T-helper 1 cell treated with Interleukin-12 subunit alpha and Interleukin-12 subunit beta and Interleukin-4 antibody, amounts not matched to agents 30 μg/mL and 1 μg/mL, for 36 hours (primary cell): ENCODE measurements at regions not wholly inside any gene's neighbourhood (a gene's known extent, or its start where the extent isn't known, plus 50 kb on each side); places are given as distances from the start of the nearest gene placed in this dataset.
"Not testable (repeated sequence)": the region's sequence is repeated elsewhere in the genome, so short reads cannot be mapped to it uniquely, and the experiment has no call there.

Source experiments
- H3K27ac Mint-ChIP-seq: one replicate; pipeline ENCODE4 v1.8.0; 2021; ENCODE audit warnings: mild to moderate bottlenecking, mixed read lengths
- H3K27me3 Mint-ChIP-seq: one replicate; pipeline ENCODE4 v1.8.0; 2021; ENCODE audit warnings: low read depth, mixed read lengths
- H3K36me3 Mint-ChIP-seq: one replicate; pipeline ENCODE4 v1.8.0; 2021; ENCODE audit warnings: low read depth, mixed read lengths
- H3K4me1 Mint-ChIP-seq: one replicate; pipeline ENCODE4 v1.8.0; 2021; ENCODE audit warnings: low read depth, mixed read lengths
- H3K4me3 Mint-ChIP-seq: one replicate; pipeline ENCODE4 v1.8.0; 2021; ENCODE audit warnings: mild to moderate bottlenecking, moderate library complexity, mixed read lengths
- H3K9me3 Mint-ChIP-seq: one replicate; pipeline ENCODE4 v1.8.0; 2021; ENCODE audit warnings: mixed read lengths

- Mint-ChIP-seq H3K9me3 (peaks cover 11% of the 10 kb centered on the region), H3K27me3 (no peaks in the 10 kb centered on the region), H3K4me3 (no peak overlapping the region), H3K4me1 (no peaks in the 10 kb centered on the region), H3K36me3 (no peaks in the 10 kb centered on the region), H3K27ac (no peak overlapping the region)
Measured at GRCh38 chr4:186405957-186406356, 140.0 kb downstream of the F11 start.

GRCh38 chr4:186404562-186405134 lies 138.7 kb downstream of the F11 start:
- H3K4me1 Mint-ChIP-seq = no peaks in the 10 kb centered on the region
- H3K27me3 Mint-ChIP-seq = no peaks in the 10 kb centered on the region
- no peaks in the 10 kb centered on the region for H3K36me3 Mint-ChIP-seq
- no peak overlapping the region for H3K27ac Mint-ChIP-seq
- H3K9me3 Mint-ChIP-seq = peaks cover 11% of the 10 kb centered on the region
- no peak overlapping the region for H3K4me3 Mint-ChIP-seq

GRCh38 chr4:186400676-186401075 lies 134.7 kb downstream of the F11 start:
- H3K4me3 Mint-ChIP-seq = no peak overlapping the region
- H3K27ac Mint-ChIP-seq = no peak overlapping the region
- no peaks in the 10 kb centered on the region for H3K27me3 Mint-ChIP-seq
- no peaks in the 10 kb centered on the region for H3K4me1 Mint-ChIP-seq
- peaks cover 4% of the 10 kb centered on the region for H3K9me3 Mint-ChIP-seq
- H3K36me3 Mint-ChIP-seq = no peaks in the 10 kb centered on the region

- H3K9me3 Mint-ChIP-seq = no peaks in the 10 kb centered on the region
- H3K4me3 Mint-ChIP-seq = no peak overlapping the region
- H3K27ac Mint-ChIP-seq = no peak overlapping the region
- H3K27me3 Mint-ChIP-seq = no peaks in the 10 kb centered on the region
- no peaks in the 10 kb centered on the region for H3K4me1 Mint-ChIP-seq
- H3K36me3 Mint-ChIP-seq = no peaks in the 10 kb centered on the region
Measured at GRCh38 chr4:186392017-186392416, 126.0 kb downstream of the F11 start.

- peak overlapping the region; percentile 80 for H3K27ac Mint-ChIP-seq
- H3K4me3 Mint-ChIP-seq = peak overlapping the region; percentile 26
- not testable (repeated sequence) for H3K4me1 Mint-ChIP-seq, H3K27me3 Mint-ChIP-seq, H3K36me3 Mint-ChIP-seq
- H3K9me3 Mint-ChIP-seq = peaks cover 19% of the 10 kb centered on the region
Measured at GRCh38 chr4:186384328-186384727, 118.3 kb downstream of the F11 start.

GRCh38 chr4:186368281-186368680 lies 102.3 kb downstream of the F11 start:
- H3K36me3 Mint-ChIP-seq = no peaks in the 10 kb centered on the region
- no peak overlapping the region for H3K4me3 Mint-ChIP-seq
- no peaks in the 10 kb centered on the region for H3K4me1 Mint-ChIP-seq
- H3K9me3 Mint-ChIP-seq = peaks cover 18% of the 10 kb centered on the region
- H3K27me3 Mint-ChIP-seq = no peaks in the 10 kb centered on the region
- H3K27ac Mint-ChIP-seq = no peak overlapping the region

- H3K27me3 Mint-ChIP-seq = no peaks in the 10 kb centered on the region
- no peak overlapping the region for H3K27ac Mint-ChIP-seq
- H3K4me1 Mint-ChIP-seq = no peaks in the 10 kb centered on the region
- H3K9me3 Mint-ChIP-seq = peaks cover 19% of the 10 kb centered on the region
- no peaks in the 10 kb centered on the region for H3K36me3 Mint-ChIP-seq
- no peak overlapping the region for H3K4me3 Mint-ChIP-seq
Measured at GRCh38 chr4:186366326-186366725, 100.3 kb downstream of the F11 start.

- H3K4me3 Mint-ChIP-seq, H3K36me3 Mint-ChIP-seq, H3K27me3 Mint-ChIP-seq, H3K4me1 Mint-ChIP-seq, H3K27ac Mint-ChIP-seq: not testable (repeated sequence)
- H3K9me3 Mint-ChIP-seq = peaks cover 19% of the 10 kb centered on the region
Measured at GRCh38 chr4:186363038-186363437, 97.0 kb downstream of the F11 start.

GRCh38 chr4:186360551-186360950 lies 94.6 kb downstream of the F11 start:
- no peaks in the 10 kb centered on the region for H3K4me1 Mint-ChIP-seq
- no peaks in the 10 kb centered on the region for H3K27me3 Mint-ChIP-seq
- no peak overlapping the region for H3K27ac Mint-ChIP-seq
- no peak overlapping the region for H3K4me3 Mint-ChIP-seq
- H3K9me3 Mint-ChIP-seq = peaks cover 19% of the 10 kb centered on the region
- H3K36me3 Mint-ChIP-seq = no peaks in the 10 kb centered on the region

- H3K27me3 Mint-ChIP-seq = no peaks in the 10 kb centered on the region
Measured at GRCh38 chr4:186351668-186352194, 85.7 kb downstream of the F11 start.

GRCh38 chr4:186348433-186348832 lies 82.4 kb downstream of the F11 start:
- H3K4me3 Mint-ChIP-seq = no peak overlapping the region
- no peak overlapping the region for H3K27ac Mint-ChIP-seq
- no peaks in the 10 kb centered on the region for H3K9me3 Mint-ChIP-seq
- no peaks in the 10 kb centered on the region for H3K27me3 Mint-ChIP-seq
- no peaks in the 10 kb centered on the region for H3K4me1 Mint-ChIP-seq
- no peaks in the 10 kb centered on the region for H3K36me3 Mint-ChIP-seq

More at GRCh38 chr4:186351668-186352194, 85.7 kb downstream of the F11 start:
- H3K9me3 Mint-ChIP-seq = no peaks in the 10 kb centered on the region
- H3K27ac Mint-ChIP-seq = no peak overlapping the region
- no peak overlapping the region for H3K4me3 Mint-ChIP-seq
- no peaks in the 10 kb centered on the region for H3K4me1 Mint-ChIP-seq
- H3K36me3 Mint-ChIP-seq = no peaks in the 10 kb centered on the region

- H3K36me3 Mint-ChIP-seq = no peaks in the 10 kb centered on the region
- H3K4me1 Mint-ChIP-seq = no peaks in the 10 kb centered on the region
- H3K27me3 Mint-ChIP-seq = no peaks in the 10 kb centered on the region
- H3K9me3 Mint-ChIP-seq = no peaks in the 10 kb centered on the region
- no peak overlapping the region for H3K27ac Mint-ChIP-seq
- no peak overlapping the region for H3K4me3 Mint-ChIP-seq
Measured at GRCh38 chr4:186347743-186348142, 81.8 kb downstream of the F11 start.

- no peaks in the 10 kb centered on the region for H3K4me1 Mint-ChIP-seq
- H3K36me3 Mint-ChIP-seq = no peaks in the 10 kb centered on the region
- H3K9me3 Mint-ChIP-seq = no peaks in the 10 kb centered on the region
- no peak overlapping the region for H3K27ac Mint-ChIP-seq
- no peak overlapping the region for H3K4me3 Mint-ChIP-seq
- H3K27me3 Mint-ChIP-seq = no peaks in the 10 kb centered on the region
Measured at GRCh38 chr4:186345184-186345583, 79.2 kb downstream of the F11 start.

GRCh38 chr4:186342582-186342981 lies 76.6 kb downstream of the F11 start:
- Mint-ChIP-seq H3K27me3 (peaks cover 3% of the 10 kb centered on the region), H3K4me1 (peaks cover 4% of the 10 kb centered on the region), H3K4me3 (no peak overlapping the region), H3K27ac (no peak overlapping the region), H3K9me3 (no peaks in the 10 kb centered on the region), H3K36me3 (no peaks in the 10 kb centered on the region)

- Mint-ChIP-seq H3K4me3 (no peak overlapping the region), H3K27ac (no peak overlapping the region), H3K36me3 (no peaks in the 10 kb centered on the region), H3K9me3 (no peaks in the 10 kb centered on the region), H3K27me3 (peaks cover 6% of the 10 kb centered on the region), H3K4me1 (peaks cover 4% of the 10 kb centered on the region)
Measured at GRCh38 chr4:186341655-186342054, 75.7 kb downstream of the F11 start.
